NCI-H146 (cell line): ENCODE measurements at regions not wholly inside any gene's neighbourhood (a gene's known extent, or its start where the extent isn't known, plus 50 kb on each side); places are given as distances from the start of the nearest gene placed in this dataset.
A peak's percentile ranks its signal among the peaks of the same experiment; 100 is the strongest.
"Not testable (repeated sequence)": the region's sequence is repeated elsewhere in the genome, so short reads cannot be mapped to it uniquely, and the experiment has no call there.

Source experiments
- DNase-seq: peaks from one replicate; lab custom pipeline; 2025; lab: John Stamatoyannopoulos, UW

GRCh38 chr7:13198727-13199126 lies 511.3 kb downstream of the ARL4A start:
- DNase-seq = no peak

- no peak for DNase-seq
Measured at GRCh38 chr7:13201628-13202027, 514.2 kb downstream of the ARL4A start.

GRCh38 chr7:13217768-13218167 lies 530.3 kb downstream of the ARL4A start:
- DNase-seq = no peak

- DNase-seq = no peak
Measured at GRCh38 chr7:13225068-13225467, 537.6 kb downstream of the ARL4A start.

GRCh38 chr7:13226385-13226784 lies 539.0 kb downstream of the ARL4A start:
- no peak for DNase-seq

GRCh38 chr7:13231216-13231615 lies 543.8 kb downstream of the ARL4A start:
- DNase-seq = peak; percentile 67

- no peak for DNase-seq
Measured at GRCh38 chr7:13235436-13235835, 548.0 kb downstream of the ARL4A start.

GRCh38 chr7:13236026-13236425 lies 548.6 kb downstream of the ARL4A start:
- DNase-seq = no peak

- no peak for DNase-seq
Measured at GRCh38 chr7:13240349-13240748, 552.9 kb downstream of the ARL4A start.

- no peak for DNase-seq
Measured at GRCh38 chr7:13241416-13241815, 554.0 kb downstream of the ARL4A start.

- no peak for DNase-seq
Measured at GRCh38 chr7:13257661-13258060, 570.2 kb downstream of the ARL4A start.

GRCh38 chr7:13258386-13258785 lies 571.0 kb downstream of the ARL4A start:
- no peak for DNase-seq

- DNase-seq = no peak
Measured at GRCh38 chr7:13259930-13260329, 572.5 kb downstream of the ARL4A start.

- DNase-seq = peak; percentile 24
Measured at GRCh38 chr7:13262929-13263530, 575.6 kb downstream of the ARL4A start.

GRCh38 chr7:13265271-13265670 lies 577.8 kb downstream of the ARL4A start:
- DNase-seq = no peak

GRCh38 chr7:13274205-13274604 lies 586.8 kb downstream of the ARL4A start:
- DNase-seq = not testable (repeated sequence)

- DNase-seq = no peak
Measured at GRCh38 chr7:13276977-13277376, 589.5 kb downstream of the ARL4A start.

GRCh38 chr7:13278020-13278419 lies 590.6 kb downstream of the ARL4A start:
- DNase-seq = no peak

GRCh38 chr7:13279854-13280435 lies 592.5 kb downstream of the ARL4A start:
- peak; percentile 49 for DNase-seq

GRCh38 chr7:13282377-13282980 lies 595.0 kb downstream of the ARL4A start:
- DNase-seq = peak; percentile 15

GRCh38 chr7:13286916-13287315 lies 599.5 kb downstream of the ARL4A start:
- no peak for DNase-seq

- no peak for DNase-seq
Measured at GRCh38 chr7:13288516-13288915, 601.1 kb downstream of the ARL4A start.

GRCh38 chr7:13290975-13291374 lies 603.5 kb downstream of the ARL4A start:
- DNase-seq = no peak
